ENCODE measurements at regions not wholly inside any gene's neighbourhood (a gene's known extent, or its start where the extent isn't known, plus 50 kb on each side); places are given as distances from the start of the nearest gene placed in this dataset.

- DNase-seq (ENCODE audit: low spot score) = no peak
Observed at GRCh38 chr11:29353833-29354232, 663.0 kb downstream of the KCNA4 start.

DNA sequence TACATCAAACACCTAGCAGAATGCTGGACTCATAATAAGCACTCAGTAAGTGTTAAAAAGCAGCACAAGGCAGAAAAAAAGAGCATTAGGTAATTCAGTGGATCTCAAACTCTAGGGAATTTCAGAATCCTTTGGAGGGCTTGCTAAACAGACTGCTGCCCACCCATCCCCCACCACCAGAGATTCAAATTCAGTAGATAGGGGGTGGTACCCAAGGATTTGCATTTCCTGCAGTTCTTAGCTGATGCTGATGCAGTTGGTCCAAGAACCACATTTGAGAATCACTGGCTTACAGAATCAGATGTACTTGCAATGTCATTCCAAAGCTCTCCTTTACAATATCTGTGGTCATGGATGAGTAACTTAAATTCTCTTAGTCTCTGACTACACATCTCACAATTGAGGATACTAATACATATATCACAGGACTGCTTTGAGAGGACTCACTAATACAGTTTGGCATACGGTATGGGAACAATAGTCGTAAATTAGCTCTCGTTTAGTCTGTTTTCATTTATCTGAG lies 664.5 kb downstream of the KCNA4 start:
- DNase-seq (ENCODE audit: low spot score) = no peak

DNA sequence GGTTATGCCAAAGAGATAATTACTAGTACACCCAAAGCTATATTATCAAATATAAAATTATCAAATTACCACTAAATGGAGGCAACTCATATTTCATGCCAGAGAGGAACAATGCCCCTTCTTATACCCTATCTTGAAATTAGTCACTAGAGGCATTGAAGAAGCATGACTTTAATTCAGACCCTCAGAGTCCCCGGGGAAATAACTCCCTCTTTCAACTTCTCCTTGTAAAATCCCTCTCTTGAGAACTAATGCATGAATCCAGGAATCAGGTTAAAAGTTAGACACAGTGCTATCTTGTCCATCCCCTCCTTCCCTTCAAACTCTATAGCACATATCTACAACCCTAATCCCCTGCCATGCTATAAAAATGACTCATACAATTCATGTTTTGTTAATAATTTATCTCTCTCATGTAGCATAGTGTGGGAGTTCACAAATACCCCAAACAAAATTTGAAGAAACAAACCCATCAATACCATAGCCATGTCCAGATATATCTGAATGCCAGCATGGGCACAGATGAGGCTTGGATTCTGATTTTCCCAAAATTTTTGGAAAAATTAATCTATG lies 665.4 kb downstream of the KCNA4 start:
- no peak for DNase-seq (ENCODE audit: low spot score)

DNA sequence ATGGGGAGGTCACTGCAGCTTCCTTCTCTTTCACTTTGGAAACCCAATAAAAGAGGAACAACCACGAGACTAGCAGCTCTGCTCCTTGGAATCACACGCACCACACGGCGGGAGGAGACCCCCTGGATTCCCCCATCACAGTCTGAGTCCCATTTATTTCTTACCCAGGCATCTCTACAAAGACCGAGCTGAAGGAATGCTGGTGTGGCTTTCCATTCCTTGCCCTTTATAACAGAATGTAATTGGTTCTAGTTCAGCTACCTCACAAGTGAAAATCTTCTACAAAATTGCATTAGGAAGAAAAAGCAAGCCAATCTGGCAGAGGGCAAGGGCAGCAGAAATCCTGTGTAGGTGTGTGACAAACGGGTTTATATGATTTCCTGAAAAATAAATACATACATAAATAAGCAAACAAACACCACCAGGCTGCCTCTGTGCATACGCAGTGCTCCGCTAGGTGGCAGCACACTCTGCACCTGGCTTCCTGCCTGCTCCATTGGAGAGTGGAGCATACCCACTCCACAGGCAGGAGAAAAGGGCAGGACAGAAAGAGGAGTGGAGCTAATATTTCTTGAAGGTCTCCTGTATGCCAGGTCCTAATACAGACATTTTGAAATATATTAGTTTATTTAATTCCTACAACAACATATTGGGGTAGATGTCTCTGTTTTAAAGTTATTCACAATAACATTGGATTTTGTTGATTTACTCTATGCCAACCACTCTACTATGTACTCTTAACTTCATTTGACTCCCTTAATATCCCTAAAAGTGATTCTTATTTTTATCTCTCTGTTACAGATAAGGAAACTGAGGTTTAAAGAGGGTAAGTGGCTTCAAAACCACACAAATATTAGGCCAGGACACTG lies 673.1 kb downstream of the KCNA4 start:
- DNase-seq (ENCODE audit: low spot score) = peak; percentile 56

DNA sequence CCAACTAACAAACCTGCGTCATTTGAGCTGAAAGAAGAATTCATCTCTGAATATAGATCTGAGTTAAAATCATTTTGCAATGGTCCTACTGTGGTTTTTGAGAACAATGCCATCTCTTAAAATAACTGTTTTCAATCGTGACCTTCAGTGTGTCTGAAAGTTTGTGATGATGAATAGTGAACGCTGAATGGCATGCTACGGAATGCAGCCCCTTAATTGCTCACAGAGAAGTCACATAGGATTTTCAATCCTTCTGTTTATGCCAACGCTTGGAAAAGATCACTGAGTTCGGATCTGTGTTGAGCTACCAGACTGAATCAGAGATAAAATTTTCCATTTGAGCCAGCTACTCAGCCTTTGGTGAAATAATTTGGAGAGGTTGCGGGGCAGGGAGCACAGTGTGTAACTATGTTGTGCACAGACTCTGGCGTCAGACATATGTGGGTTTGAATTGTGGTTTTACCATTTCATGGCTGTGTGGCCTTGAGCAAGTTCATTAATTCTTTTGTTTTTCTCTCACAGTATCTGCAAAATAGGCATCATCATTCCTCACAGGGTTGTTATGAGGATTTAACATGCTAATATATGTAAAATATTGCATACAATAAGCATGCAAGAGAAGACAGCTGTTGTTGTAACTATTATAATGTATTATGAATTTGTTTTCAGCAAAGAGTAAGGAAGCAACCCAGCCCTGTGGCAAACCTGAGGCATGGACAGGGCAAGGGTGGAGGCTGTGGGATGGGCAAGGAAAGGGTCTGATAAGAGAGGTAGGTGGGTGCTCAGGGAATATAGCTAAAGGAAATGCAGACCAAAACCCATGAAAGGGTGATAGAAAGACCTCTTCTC lies 679.9 kb downstream of the KCNA4 start:
- DNase-seq (ENCODE audit: low spot score) = no peak

GRCh38 chr11:29334776-29335130 lies 682.1 kb downstream of the KCNA4 start:
- DNase-seq (ENCODE audit: low spot score) = no peak

DNA sequence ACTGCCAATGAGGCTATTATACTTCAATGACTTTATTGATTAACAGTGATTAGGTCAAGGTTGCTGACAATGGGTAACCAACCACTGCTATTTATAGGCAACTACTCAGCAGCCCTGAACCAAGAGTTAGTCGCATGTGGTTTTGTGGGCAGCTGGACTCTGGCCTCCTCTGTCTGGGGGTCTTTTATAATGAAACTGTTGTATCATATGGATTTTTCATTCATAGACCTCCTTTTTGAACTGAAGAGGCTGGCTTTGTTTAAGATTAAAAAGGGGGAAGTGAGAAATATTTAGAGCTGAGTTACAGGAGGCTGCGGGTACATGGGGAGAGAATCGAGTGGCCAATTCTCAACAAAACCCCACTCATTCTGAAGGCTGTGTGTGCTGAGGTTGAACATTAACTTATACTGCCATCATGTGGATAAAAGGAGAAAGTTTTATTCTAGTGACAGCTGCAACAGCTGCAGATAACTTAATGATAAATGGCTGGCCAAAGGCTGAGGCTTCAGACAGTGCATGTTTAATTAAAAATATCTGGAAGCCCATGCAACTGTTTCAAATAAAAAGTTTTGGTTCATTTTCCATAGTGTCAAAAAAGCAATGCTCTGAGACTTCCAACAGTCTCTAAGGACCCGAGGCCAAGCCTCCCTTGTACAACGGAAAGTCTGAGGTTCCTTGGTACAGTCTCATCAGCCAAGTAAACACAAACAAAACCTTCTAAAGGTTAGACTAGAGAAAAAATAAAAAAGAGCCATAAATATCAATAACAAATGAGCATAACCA lies 682.6 kb downstream of the KCNA4 start:
- peak; percentile 49 for DNase-seq (ENCODE audit: low spot score)

GRCh38 chr11:29331451-29332010 lies 685.3 kb downstream of the KCNA4 start:
- DNase-seq (ENCODE audit: low spot score) = no peak

DNA sequence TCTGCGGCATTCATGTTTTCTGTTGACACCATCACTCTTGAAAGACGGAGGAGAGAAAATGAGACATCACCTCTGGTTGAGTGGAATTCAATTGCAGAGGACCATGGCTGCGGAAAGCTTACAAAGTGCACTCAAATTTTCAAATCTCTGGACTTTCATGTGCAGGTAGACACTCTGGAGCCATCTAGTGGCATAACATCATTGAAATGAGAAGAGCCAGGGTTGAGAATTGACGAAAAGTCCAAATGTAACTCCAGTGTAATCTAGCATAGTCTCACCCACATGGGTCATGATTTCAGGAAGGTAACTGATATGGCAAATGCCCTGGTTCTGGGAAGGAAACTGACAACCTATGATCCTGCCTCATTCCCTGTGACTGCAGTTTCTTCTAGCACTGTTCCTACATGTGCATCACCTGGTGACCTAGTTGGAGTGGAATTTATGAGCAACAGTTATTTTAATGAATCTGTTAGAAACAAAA lies 687.8 kb downstream of the KCNA4 start:
- DNase-seq (ENCODE audit: low spot score) = peak; percentile 8

GRCh38 chr11:29327891-29328290 lies 688.9 kb downstream of the KCNA4 start:
- DNase-seq (ENCODE audit: low spot score) = no peak

DNA sequence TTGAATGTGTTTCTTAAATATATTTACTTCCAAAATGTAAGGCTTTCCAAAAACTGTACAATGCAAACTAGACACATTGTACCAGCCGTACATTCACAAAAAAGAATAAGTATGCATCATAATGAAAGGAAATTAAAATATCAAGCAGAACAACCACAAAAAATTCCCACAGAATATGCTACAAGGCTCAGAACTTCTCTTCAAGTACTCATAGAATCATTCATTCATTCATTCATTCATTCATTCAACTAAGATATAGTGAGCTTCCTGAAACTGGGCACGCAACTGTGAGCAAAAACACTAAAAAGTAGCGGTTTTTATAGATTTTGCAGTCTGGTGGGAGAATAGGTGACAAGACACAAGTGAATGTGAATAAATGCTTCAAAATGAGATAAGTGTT lies 690.1 kb downstream of the KCNA4 start:
- no peak for DNase-seq (ENCODE audit: low spot score)

DNA sequence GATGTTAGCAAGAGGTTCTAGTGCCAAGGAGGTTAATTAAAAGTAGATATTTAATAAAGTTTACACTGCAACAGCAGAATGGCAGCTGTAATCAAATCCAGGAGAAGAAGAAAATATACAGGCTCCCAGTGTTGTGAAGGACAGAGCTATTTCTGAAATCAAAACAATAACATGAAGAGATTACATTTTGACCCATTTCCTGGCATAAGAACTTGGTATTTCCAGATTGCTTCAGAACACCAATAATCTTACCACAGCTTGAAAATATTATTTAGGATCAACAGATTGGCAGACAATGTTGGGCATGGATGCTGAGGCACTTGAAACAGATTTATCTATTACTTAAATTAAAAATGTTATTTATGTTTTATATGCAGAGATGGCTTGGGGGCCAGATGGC lies 692.5 kb downstream of the KCNA4 start:
- DNase-seq (ENCODE audit: low spot score) = no peak

- DNase-seq (ENCODE audit: low spot score) = no peak
Observed at GRCh38 chr11:29321293-29322132, 695.3 kb downstream of the KCNA4 start.

GRCh38 chr11:29320196-29320595 lies 696.6 kb downstream of the KCNA4 start:
- no peak for DNase-seq (ENCODE audit: low spot score)

GRCh38 chr11:29319210-29319609 lies 697.6 kb downstream of the KCNA4 start:
- DNase-seq (ENCODE audit: low spot score) = no peak

- DNase-seq (ENCODE audit: low spot score) = no peak
Observed at GRCh38 chr11:29318134-29318845, 698.5 kb downstream of the KCNA4 start.

- no peak for DNase-seq (ENCODE audit: low spot score)
Observed at GRCh38 chr11:29317694-29318093, 699.1 kb downstream of the KCNA4 start.

GRCh38 chr11:29315275-29315674 lies 701.6 kb downstream of the KCNA4 start:
- DNase-seq (ENCODE audit: low spot score) = no peak

GRCh38 chr11:29314211-29314610 lies 702.6 kb downstream of the KCNA4 start:
- DNase-seq (ENCODE audit: low spot score) = no peak

Measured in SK-N-DZ (cell line).